Mesothelial cell of epicardium (in vitro differentiated cells): ENCODE measurements at regions not wholly inside any gene's neighbourhood (a gene's known extent, or its start where the extent isn't known, plus 50 kb on each side); places are given as distances from the start of the nearest gene placed in this dataset.

ENCODE experiments used
- DNase-seq, 2 experiments: peaks; one replicate each; pipeline ENCODE4 v3.0.0; 2021; ENCODE audit warnings: low spot score in 2 of 2; ENCODE audit not compliant: unreplicated experiment in 2 of 2
- H3K27ac Mint-ChIP-seq: 2 replicates; pipeline ENCODE4 v1.8.0; 2021; ENCODE audit warnings: mixed read lengths
- H3K27me3 Mint-ChIP-seq: 2 replicates; pipeline ENCODE4 v1.8.0; 2021; ENCODE audit warnings: low read depth, mixed read lengths
- H3K36me3 Mint-ChIP-seq: 2 replicates; pipeline ENCODE4 v1.8.0; 2021; ENCODE audit warnings: mixed read lengths
- H3K4me1 Mint-ChIP-seq: 2 replicates; pipeline ENCODE4 v1.8.0; 2021; ENCODE audit warnings: mixed read lengths
- H3K4me3 Mint-ChIP-seq: 2 replicates; pipeline ENCODE4 v1.8.0; 2021; ENCODE audit warnings: mild to moderate bottlenecking, moderate library complexity, mixed read lengths
- H3K9me3 Mint-ChIP-seq: 2 replicates; pipeline ENCODE4 v1.8.0; 2021; ENCODE audit warnings: mixed read lengths
- CTCF ChIP-seq: fragments of 200-600 bp; sonication (generic); IDR thresholded peaks from one replicate; pipeline ENCODE4 v1.5.0; 2021; ENCODE audit warnings: antibody characterized with exemption; ENCODE audit not compliant: unreplicated experiment

- Mint-ChIP-seq H3K27me3 (no peaks in the 10 kb centered on the region), H3K27ac (peak overlapping the region; percentile 75), H3K36me3 (no peaks in the 10 kb centered on the region), H3K9me3 (no peaks in the 10 kb centered on the region), H3K4me1 (peaks cover 25% of the 10 kb centered on the region), H3K4me3 (no peak overlapping the region)
- TF ChIP-seq CTCF, result no peak
- DNase-seq, result no peak
Observed at GRCh38 chr12:24135158-24135850, 185.8 kb upstream of the SOX5 start.

DNA sequence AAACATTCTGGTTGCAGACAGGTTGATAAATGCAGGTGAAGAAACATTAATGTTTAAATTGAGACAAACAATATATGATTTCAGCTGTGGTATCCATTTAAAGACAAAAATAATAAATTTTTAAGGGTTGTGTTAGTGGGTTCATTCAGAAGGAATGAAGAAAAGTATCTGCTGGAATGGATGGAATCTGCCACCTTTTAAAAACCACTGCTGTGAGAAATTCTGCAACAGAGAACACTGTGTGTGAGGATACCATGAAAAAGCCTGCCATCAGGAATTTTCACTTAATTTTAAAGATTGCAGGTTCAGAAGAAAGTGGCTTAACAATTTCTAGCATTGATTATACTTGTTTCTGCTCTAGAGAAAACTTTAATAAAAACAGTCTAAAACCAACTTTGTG is 184.6 kb upstream of the SOX5 start:
- no peaks in the 10 kb centered on the region for H3K36me3 Mint-ChIP-seq

DNA sequence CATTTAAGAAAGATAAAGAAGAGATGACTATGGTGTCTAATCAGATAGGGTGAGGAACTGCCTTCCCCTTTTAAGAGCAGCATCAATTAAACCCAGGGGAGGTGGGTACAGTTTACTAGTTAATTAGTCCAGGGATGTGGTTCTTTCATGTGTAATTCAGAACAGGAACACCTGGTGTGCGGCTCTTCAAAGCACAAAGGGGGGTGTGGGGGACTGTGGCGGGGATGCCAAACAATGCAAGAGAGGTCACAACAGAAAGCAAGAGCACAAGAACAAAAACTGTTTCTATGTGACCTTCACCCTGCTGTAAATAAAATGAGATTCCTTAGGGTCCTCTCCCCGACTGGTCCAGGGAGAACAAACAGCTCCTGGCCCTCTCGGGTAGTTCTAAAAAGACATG is 183.9 kb upstream of the SOX5 start:
- H3K4me1 Mint-ChIP-seq, result peaks cover 25% of the 10 kb centered on the region
- no peaks in the 10 kb centered on the region for H3K36me3 Mint-ChIP-seq
- no peak overlapping the region for H3K4me3 Mint-ChIP-seq
- H3K27ac Mint-ChIP-seq, result peak overlapping the region; percentile 48
- no peaks in the 10 kb centered on the region for H3K9me3 Mint-ChIP-seq
- no peak for DNase-seq
- TF ChIP-seq CTCF, result no peak
- no peaks in the 10 kb centered on the region for H3K27me3 Mint-ChIP-seq

More for the DNA sequence above, 184.6 kb upstream of the SOX5 start:
- no peaks in the 10 kb centered on the region for H3K9me3 Mint-ChIP-seq
- H3K27ac Mint-ChIP-seq, result peak overlapping the region; percentile 60
- DNase-seq, result no peak
- H3K27me3 Mint-ChIP-seq, result no peaks in the 10 kb centered on the region
- H3K4me1 Mint-ChIP-seq, result peaks cover 25% of the 10 kb centered on the region
- no peak for TF ChIP-seq CTCF
- no peak overlapping the region for H3K4me3 Mint-ChIP-seq

- DNase-seq, result no peak
- Mint-ChIP-seq H3K36me3 (no peaks in the 10 kb centered on the region), H3K9me3 (no peaks in the 10 kb centered on the region), H3K4me3 (no peak overlapping the region), H3K27me3 (no peaks in the 10 kb centered on the region), H3K4me1 (peaks cover 4% of the 10 kb centered on the region), H3K27ac (no peak overlapping the region)
- TF ChIP-seq CTCF, result no peak
Observed at GRCh38 chr12:24127919-24128721, 178.7 kb upstream of the SOX5 start.

DNA sequence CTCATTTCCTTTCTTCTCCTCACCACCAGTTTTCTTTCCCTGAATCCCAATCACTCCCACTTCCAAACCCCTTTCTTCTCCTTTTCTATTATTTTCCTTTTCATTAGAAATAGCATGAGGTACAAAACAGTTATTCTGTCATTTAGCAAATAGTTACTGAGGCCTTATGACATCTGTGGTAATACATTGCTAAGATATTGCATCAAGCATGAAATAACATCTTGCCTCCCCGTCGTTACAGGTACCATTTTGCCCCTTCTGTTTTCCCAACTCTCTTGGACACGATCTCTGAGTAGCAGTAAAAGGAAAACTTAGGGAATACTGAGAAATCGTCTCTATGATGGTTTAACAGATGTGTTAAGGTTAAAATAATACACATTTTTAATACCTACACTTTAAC is 175.8 kb upstream of the SOX5 start:
- no peak for TF ChIP-seq CTCF
- no peaks in the 10 kb centered on the region for H3K36me3 Mint-ChIP-seq
- peaks cover 4% of the 10 kb centered on the region for H3K4me1 Mint-ChIP-seq
- no peak for DNase-seq
- H3K27ac Mint-ChIP-seq, result no peak overlapping the region
- H3K27me3 Mint-ChIP-seq, result no peaks in the 10 kb centered on the region
- H3K4me3 Mint-ChIP-seq, result no peak overlapping the region
- peaks cover 5% of the 10 kb centered on the region for H3K9me3 Mint-ChIP-seq
